HEK293 (cell line): ENCODE measurements at regions not wholly inside any gene's neighbourhood (a gene's known extent, or its start where the extent isn't known, plus 50 kb on each side); places are given as distances from the start of the nearest gene placed in this dataset.

Experiments
- CTCF ChIA-PET: fragments of 350-600 bp; formaldehyde crosslinking; extraction: SDS; loops from one replicate; lab custom pipeline; 2021; ENCODE audit warnings: antibody characterized with exemption; lab: Yijun Ruan, JAX
- POLR2A ChIA-PET: fragments of 300-600 bp; formaldehyde crosslinking; extraction: SDS; loops from one replicate; lab custom pipeline; 2020; ENCODE audit warnings: antibody characterized with exemption, inconsistent platforms; lab: Yijun Ruan, JAX
- H3K27ac ChIP-seq: fragments of 200-500 bp; sonication (Bioruptor generic); 2 replicates; pipeline ENCODE4 v1.5.1; 2014; ENCODE audit warnings: low read depth, low read length, control low read depth, inconsistent platforms; ENCODE audit errors: extremely low read depth
- H3K36me3 ChIP-seq, 2 experiments: fragments of 200-500 bp in 1 of 2; sonication (Bioruptor generic) in 1 of 2; 1 replicate in 1 of 2; 2 replicates in 1 of 2; pipeline ENCODE4 v1.5.1; 2014 to 2017; ENCODE audit warnings: inconsistent platforms in 2 of 2, low read length in 2 of 2; ENCODE audit not compliant: control insufficient read depth in 2 of 2, insufficient read depth in 1 of 2
- H3K4me1 ChIP-seq: fragments of 200-500 bp; sonication (Bioruptor generic); 2 replicates; pipeline ENCODE4 v1.5.1; 2014; ENCODE audit warnings: mild to moderate bottlenecking, low read length, inconsistent platforms; ENCODE audit not compliant: control insufficient read depth, insufficient read depth
- H3K4me3 ChIP-seq: 2 replicates; pipeline ENCODE4 v1.5.1; 2011; ENCODE audit warnings: low read depth, mild to moderate bottlenecking, control low read depth, low read length, moderate library complexity
- H3K9me3 ChIP-seq: fragments of 200-500 bp; sonication (Bioruptor generic); 2 replicates; pipeline ENCODE4 v1.5.1; 2014; ENCODE audit warnings: low read depth, low read length, inconsistent platforms; ENCODE audit not compliant: control insufficient read depth, insufficient read depth
- FEZF1 ChIP-seq: fragments of 450-650 bp; formaldehyde crosslinking; IDR thresholded peaks from 2 replicates; pipeline ENCODE4 v1.5.1; 2016; ENCODE audit warnings: missing biosample characterization, missing genetic modification characterization
- HOXD13 ChIP-seq: sonication (generic); formaldehyde crosslinking; IDR thresholded peaks from 2 replicates; pipeline ENCODE4 v1.8.0; 2022; ENCODE audit warnings: missing genetic modification reagents, borderline replicate concordance
- PRDM10 ChIP-seq: fragments of 450-650 bp; formaldehyde crosslinking; IDR thresholded peaks from 2 replicates; pipeline ENCODE4 v1.5.1; 2016; ENCODE audit warnings: missing biosample characterization, missing genetic modification characterization
- PRDM4 ChIP-seq: fragments of 450-650 bp; formaldehyde crosslinking; IDR thresholded peaks from 2 replicates; pipeline ENCODE4 v1.5.1; 2017; ENCODE audit warnings: missing biosample characterization, missing genetic modification characterization
- REPIN1 ChIP-seq: fragments of 450-650 bp; formaldehyde crosslinking; IDR thresholded peaks from 2 replicates; pipeline ENCODE4 v1.5.1; 2017; ENCODE audit warnings: missing biosample characterization, missing genetic modification characterization, low read depth
- SALL2 ChIP-seq: fragments of 450-650 bp; formaldehyde crosslinking; IDR thresholded peaks from 2 replicates; pipeline ENCODE4 v1.5.0; 2017; ENCODE audit warnings: missing biosample characterization, mild to moderate bottlenecking, missing genetic modification characterization, borderline replicate concordance
- SP3 ChIP-seq: fragments of 450-650 bp; formaldehyde crosslinking; IDR thresholded peaks from 2 replicates; pipeline ENCODE4 v1.5.1; 2016; ENCODE audit warnings: missing biosample characterization, missing genetic modification characterization
- YY1 ChIP-seq: fragments of 450-650 bp; formaldehyde crosslinking; IDR thresholded peaks from 2 replicates; pipeline ENCODE4 v1.5.1; 2018; ENCODE audit warnings: missing biosample characterization, missing genetic modification characterization
- ZEB2 ChIP-seq: fragments of 450-650 bp; formaldehyde crosslinking; IDR thresholded peaks from 2 replicates; pipeline ENCODE4 v1.5.1; 2016; ENCODE audit warnings: missing biosample characterization, missing genetic modification characterization
- ZNF157 ChIP-seq: fragments of 450-650 bp; formaldehyde crosslinking; IDR thresholded peaks from 2 replicates; pipeline ENCODE4 v1.5.1; 2016; ENCODE audit warnings: missing biosample characterization, missing genetic modification characterization
- ZNF211 ChIP-seq: fragments of 450-650 bp; formaldehyde crosslinking; IDR thresholded peaks from 2 replicates; pipeline ENCODE4 v1.5.1; 2016; ENCODE audit warnings: low read depth, missing biosample characterization, missing genetic modification characterization
- ZNF350 ChIP-seq: fragments of 450-650 bp; formaldehyde crosslinking; IDR thresholded peaks from 2 replicates; pipeline ENCODE4 v1.5.0; 2017; ENCODE audit warnings: missing biosample characterization, mild to moderate bottlenecking, missing genetic modification characterization
- ZNF433 ChIP-seq: fragments of 450-650 bp; formaldehyde crosslinking; IDR thresholded peaks from 2 replicates; pipeline ENCODE4 v1.5.1; 2016; ENCODE audit warnings: missing biosample characterization, missing genetic modification characterization, low read depth
- ZNF449 ChIP-seq: fragments of 450-650 bp; formaldehyde crosslinking; IDR thresholded peaks from 2 replicates; pipeline ENCODE4 v1.5.1; 2017; ENCODE audit warnings: missing biosample characterization, mild to moderate bottlenecking, missing genetic modification characterization, moderate library complexity
- ZNF548 ChIP-seq: fragments of 450-650 bp; formaldehyde crosslinking; IDR thresholded peaks from 2 replicates; pipeline ENCODE4 v1.5.1; 2016; ENCODE audit warnings: missing biosample characterization, missing genetic modification characterization
- ZNF600 ChIP-seq: fragments of 450-650 bp; formaldehyde crosslinking; IDR thresholded peaks from 2 replicates; pipeline ENCODE4 v1.5.1; 2016; ENCODE audit warnings: missing biosample characterization, missing genetic modification characterization
- ZNF624 ChIP-seq: fragments of 450-650 bp; formaldehyde crosslinking; IDR thresholded peaks from 2 replicates; pipeline ENCODE4 v1.5.1; 2017; ENCODE audit warnings: missing biosample characterization, missing genetic modification characterization
- TF ChIP-seq, protein P1 (sequence below): fragments of 450-650 bp; formaldehyde crosslinking; IDR thresholded peaks from 2 replicates; pipeline ENCODE4; 2016; ENCODE audit warnings: missing biosample characterization, missing genetic modification characterization
- TF ChIP-seq, protein P2 (sequence below): fragments of 450-650 bp; formaldehyde crosslinking; IDR thresholded peaks from 2 replicates; pipeline ENCODE4 v1.5.1; 2016; ENCODE audit warnings: missing biosample characterization, missing genetic modification characterization
- TF ChIP-seq, protein P3 (sequence below): fragments of 450-650 bp; formaldehyde crosslinking; IDR thresholded peaks from 2 replicates; pipeline ENCODE4 v1.5.1; 2016; ENCODE audit warnings: missing biosample characterization, missing genetic modification characterization, borderline replicate concordance

DNA sequence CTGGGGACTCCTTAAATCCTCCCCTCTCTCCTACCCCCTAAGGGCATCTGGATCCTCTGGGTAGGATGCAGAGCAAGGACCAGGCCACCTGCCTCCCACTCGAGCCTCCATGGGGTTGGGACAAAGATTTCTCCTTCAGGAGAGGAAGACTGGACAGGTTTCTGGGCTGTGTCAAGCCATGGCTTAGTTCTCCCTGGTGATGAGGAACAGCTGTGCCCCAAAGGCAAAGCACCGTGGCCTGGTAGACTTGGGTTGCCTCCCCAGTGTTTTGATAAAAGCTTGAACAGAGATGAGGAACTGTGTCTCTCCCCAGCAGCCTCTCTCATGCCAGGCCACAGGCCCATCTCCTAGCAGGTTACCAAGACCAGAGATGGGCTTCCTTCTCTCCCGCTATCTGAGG lies 238.3 kb downstream of the WDR11 start:
- Histone ChIP-seq H3K36me3 (no peaks in the 10 kb centered on the region), H3K4me3 (no peak overlapping the region), H3K27ac (no peak overlapping the region), H3K4me1 (peaks cover 4% of the 10 kb centered on the region; the same call in 1 of the 2 replicates), H3K9me3 (no peaks in the 10 kb centered on the region)
- TF ChIP-seq ZNF211 (no peak), ZNF600 (no peak), PRDM10 (no peak), ZNF157 (tag by site-specific recombination) (no peak), ZNF350 (tag by site-specific recombination) (no peak), ZNF433 (tag by site-specific recombination) (no peak), ZNF449 (tag by site-specific recombination) (no peak), ZNF548 (tag by site-specific recombination) (no peak), SALL2 (tag by site-specific recombination) (no peak), HOXD13 (CRISPR knock-in tag) (no peak), REPIN1 (tag by site-specific recombination) (no peak), SP3 (tag by site-specific recombination) (no peak), PRDM4 (tag by site-specific recombination) (no peak), ZNF624 (tag by site-specific recombination) (no peak), YY1 (tag by site-specific recombination) (no peak), ZEB2 (tag by site-specific recombination) (no peak), FEZF1 (tag by site-specific recombination) (no peak)
- TF ChIP-seq, protein P1, sequence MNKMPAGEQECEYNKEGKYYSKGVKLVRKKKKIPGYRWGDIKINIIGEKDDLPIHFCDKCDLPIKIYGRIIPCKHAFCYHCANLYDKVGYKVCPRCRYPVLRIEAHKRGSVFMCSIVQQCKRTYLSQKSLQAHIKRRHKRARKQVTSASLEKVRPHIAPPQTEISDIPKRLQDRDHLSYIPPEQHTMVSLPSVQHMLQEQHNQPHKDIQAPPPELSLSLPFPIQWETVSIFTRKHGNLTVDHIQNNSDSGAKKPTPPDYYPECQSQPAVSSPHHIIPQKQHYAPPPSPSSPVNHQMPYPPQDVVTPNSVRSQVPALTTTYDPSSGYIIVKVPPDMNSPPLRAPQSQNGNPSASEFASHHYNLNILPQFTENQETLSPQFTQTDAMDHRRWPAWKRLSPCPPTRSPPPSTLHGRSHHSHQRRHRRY (tag by site-specific recombination): no peak
- TF ChIP-seq, protein P2, sequence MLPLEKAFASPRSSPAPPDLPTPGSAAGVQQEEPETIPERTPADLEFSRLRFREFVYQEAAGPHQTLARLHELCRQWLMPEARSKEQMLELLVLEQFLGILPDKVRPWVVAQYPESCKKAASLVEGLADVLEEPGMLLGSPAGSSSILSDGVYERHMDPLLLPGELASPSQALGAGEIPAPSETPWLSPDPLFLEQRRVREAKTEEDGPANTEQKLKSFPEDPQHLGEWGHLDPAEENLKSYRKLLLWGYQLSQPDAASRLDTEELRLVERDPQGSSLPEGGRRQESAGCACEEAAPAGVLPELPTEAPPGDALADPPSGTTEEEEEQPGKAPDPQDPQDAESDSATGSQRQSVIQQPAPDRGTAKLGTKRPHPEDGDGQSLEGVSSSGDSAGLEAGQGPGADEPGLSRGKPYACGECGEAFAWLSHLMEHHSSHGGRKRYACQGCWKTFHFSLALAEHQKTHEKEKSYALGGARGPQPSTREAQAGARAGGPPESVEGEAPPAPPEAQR (tag by site-specific recombination): no peak
- TF ChIP-seq, protein P3, sequence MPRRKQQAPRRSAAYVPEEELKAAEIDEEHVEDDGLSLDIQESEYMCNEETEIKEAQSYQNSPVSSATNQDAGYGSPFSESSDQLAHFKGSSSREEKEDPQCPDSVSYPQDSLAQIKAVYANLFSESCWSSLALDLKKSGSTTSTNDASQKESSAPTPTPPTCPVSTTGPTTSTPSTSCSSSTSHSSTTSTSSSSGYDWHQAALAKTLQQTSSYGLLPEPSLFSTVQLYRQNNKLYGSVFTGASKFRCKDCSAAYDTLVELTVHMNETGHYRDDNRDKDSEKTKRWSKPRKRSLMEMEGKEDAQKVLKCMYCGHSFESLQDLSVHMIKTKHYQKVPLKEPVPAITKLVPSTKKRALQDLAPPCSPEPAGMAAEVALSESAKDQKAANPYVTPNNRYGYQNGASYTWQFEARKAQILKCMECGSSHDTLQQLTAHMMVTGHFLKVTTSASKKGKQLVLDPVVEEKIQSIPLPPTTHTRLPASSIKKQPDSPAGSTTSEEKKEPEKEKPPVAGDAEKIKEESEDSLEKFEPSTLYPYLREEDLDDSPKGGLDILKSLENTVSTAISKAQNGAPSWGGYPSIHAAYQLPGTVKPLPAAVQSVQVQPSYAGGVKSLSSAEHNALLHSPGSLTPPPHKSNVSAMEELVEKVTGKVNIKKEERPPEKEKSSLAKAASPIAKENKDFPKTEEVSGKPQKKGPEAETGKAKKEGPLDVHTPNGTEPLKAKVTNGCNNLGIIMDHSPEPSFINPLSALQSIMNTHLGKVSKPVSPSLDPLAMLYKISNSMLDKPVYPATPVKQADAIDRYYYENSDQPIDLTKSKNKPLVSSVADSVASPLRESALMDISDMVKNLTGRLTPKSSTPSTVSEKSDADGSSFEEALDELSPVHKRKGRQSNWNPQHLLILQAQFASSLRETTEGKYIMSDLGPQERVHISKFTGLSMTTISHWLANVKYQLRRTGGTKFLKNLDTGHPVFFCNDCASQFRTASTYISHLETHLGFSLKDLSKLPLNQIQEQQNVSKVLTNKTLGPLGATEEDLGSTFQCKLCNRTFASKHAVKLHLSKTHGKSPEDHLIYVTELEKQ (tag by site-specific recombination): no peak
- ChIA-PET CTCF (interaction anchor here (0.7 kb wide), 1 partner anchor 655 kb away, joined by 3 read pairs; no protein-coding TSS in a partner anchor), POLR2A (no interaction called here)
